IPS-18c (cell line): ENCODE measurements at regions not wholly inside any gene's neighbourhood (a gene's known extent, or its start where the extent isn't known, plus 50 kb on each side); places are given as distances from the start of the nearest gene placed in this dataset.

Source experiments
- H3K4me3 ChIP-seq: 2 replicates; pipeline ENCODE4 v1.7.0; 2013; ENCODE audit warnings: low read depth, mild to moderate bottlenecking, low read length, moderate library complexity; ENCODE audit not compliant: insufficient read depth
- H3K9me3 ChIP-seq: one replicate; pipeline ENCODE4 v1.6.1; 2013; ENCODE audit warnings: mild to moderate bottlenecking, low read length, moderate library complexity; ENCODE audit not compliant: control insufficient read depth, insufficient read depth

DNA sequence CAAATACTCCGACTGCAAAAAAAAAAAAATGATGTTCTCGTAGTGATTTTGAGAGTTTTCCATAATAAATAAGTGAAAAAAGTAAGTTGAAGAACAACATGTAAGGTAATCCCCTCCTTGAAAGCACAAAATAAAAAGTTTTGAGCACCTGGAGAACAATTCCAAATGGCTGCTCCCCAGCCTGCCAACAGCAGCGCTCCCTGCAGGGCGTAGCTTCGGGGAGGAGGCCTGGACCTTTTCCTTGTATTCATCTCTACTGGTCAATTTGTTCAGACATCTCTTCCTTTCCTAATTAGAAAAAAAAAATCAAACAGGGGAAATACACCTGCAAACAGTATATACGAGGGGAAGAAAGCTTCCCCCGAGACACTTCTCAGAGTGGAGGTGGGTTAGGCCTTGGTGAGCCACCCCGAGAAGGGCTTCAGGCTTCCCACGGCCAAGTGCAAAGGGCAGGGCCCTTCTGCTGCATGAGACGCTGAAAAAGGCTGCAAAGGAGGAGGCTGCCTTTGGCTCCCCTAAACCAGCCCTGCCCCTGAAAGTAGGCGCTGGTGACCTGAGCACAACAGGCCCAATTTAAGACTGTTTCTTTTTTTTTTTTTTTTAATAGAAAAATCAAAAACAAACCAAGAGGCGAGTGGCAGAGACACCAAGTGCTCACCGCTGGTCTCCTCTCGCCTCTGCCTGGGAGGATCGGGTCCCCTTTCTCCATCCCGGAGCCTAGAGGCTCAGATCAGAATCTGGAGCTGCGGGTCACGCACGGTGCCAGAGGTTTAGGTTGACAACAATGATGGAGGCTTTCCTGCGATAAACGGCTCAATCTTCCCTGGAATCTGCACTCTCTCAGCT is 193.1 kb upstream of the FOXF1 start:
- H3K4me3 ChIP-seq, result no peak overlapping the region
- no peaks in the 10 kb centered on the region for H3K9me3 ChIP-seq

DNA sequence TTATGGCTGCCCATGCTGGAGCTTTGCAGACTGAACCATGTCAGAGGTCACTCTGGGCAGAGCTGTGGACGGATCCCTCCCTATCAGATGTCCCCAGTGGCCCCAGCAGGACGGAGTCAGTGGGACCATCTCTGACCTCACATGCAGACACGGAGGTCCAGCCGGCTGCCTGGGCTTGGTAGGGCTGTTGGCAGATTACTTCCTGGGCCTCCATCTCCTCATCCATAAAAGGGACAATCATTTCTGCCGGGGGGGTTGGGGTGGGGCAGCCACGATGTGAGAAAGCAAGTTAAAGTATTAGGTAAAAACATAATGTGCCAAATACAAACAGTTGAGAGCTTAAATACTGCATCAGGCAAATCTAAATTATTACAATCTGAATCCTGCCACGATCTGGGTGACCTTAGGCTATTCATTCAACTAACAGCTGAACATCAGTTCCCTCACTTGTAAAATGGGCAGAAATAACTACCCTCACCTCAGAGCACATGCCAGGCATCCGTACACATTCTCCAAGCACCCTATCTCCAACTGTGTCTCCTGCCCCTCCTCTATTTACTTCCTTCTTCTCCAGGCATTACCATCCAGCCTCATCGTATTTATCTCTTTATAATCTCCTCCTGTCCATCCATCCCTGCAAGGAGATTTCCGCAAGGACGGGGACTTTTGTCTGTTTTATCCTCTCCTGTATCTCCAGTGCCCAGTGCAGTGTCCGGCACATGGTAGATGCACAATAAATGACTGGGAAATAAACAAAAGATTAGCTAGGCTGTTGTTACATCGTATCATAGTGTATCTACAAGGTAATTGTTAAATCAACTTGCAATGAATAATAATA is 192.3 kb upstream of the FOXF1 start:
- Histone ChIP-seq H3K9me3 (no peaks in the 10 kb centered on the region), H3K4me3 (no peak overlapping the region)

DNA sequence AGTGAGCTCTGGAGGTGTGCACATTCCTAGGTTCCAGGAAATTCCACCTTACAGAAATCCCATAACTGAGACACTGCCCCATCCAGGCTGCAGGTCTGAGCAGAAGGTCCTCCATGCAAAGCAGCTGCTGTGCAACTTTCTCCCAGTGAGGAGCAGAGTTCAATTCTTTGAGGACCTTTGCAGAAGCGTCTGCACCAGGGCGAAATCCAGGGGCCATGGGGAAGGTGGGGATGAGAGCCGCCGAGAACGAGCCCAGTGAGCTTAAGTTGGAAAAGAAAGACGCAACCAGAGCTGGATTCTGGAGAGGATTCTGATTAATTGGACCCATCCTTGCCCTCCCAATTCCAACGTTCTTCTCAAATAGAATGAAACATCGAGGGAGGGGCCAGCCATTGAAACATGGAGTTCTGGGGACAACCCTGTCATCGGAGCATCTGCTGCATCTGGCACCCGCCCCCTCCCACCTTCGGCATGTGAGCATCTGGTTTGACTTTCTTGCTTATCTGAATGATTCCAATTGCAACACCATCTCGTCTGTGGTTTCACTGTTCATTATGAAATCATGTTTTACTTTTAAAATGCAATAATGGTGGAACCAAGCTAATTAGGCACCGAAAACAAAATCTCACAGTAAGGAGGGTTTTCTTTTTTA is 190.6 kb upstream of the FOXF1 start:
- no peaks in the 10 kb centered on the region for H3K9me3 ChIP-seq
- H3K4me3 ChIP-seq, result no peak overlapping the region

DNA sequence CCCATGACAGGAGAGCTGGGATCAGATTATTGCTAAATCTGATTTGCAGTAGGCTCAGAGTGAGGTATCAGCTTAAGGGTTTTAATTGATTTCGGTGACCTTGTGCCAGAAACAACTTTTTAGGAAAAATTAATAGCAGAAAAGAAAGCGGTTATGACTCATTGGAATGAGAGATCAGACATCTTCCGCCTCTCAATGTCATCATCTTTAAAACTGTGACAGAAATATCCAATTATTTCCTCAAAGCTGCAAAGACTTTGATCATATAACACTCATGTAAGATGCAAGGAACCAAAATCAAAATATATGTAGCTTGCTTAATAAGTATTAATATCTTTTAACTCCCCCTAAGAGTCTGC is 190.1 kb upstream of the FOXF1 start:
- Histone ChIP-seq H3K4me3 (no peak overlapping the region), H3K9me3 (no peaks in the 10 kb centered on the region)

DNA sequence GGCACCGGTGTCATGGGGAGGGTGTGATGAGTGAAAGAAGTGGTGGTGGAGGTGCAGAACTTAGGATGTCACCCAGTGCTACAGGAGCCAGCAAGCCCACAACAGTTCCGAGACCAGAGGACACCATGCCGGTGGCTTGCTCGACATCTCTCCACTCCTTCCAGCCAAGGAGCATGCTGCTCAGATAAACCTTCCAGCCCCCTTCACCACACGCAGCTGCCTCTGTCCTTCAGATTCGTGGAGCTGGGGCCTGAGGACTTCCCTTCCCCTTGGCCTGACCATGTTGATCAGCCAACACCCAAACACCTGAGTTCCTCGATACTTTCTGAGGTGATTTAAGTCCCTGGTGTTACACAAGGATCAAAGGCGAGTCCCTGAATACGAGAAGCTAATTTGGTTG is 188.8 kb upstream of the FOXF1 start:
- H3K9me3 ChIP-seq, result no peaks in the 10 kb centered on the region

DNA sequence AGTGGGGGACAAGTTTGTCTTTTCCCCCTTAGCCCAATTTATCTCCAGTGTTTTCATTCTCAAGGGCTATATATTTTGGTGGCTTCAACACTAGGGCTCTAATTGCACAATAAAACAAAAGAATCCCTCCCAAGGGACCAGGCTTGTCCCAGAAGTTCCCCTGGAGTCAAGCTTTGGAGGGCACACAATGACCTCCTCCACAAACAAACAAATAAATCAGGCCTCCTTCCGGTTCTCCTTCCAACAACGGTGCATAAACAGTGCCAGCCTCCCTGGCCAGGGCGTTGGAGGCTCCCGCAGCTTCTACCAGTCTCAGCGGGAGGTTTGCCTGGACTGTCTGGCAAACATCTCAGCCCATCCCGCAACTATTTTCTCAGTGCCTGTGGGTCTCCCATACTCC is 188.0 kb upstream of the FOXF1 start:
- no peak overlapping the region for H3K4me3 ChIP-seq

More for the DNA sequence above, 188.8 kb upstream of the FOXF1 start:
- H3K4me3 ChIP-seq, result no peak overlapping the region

DNA sequence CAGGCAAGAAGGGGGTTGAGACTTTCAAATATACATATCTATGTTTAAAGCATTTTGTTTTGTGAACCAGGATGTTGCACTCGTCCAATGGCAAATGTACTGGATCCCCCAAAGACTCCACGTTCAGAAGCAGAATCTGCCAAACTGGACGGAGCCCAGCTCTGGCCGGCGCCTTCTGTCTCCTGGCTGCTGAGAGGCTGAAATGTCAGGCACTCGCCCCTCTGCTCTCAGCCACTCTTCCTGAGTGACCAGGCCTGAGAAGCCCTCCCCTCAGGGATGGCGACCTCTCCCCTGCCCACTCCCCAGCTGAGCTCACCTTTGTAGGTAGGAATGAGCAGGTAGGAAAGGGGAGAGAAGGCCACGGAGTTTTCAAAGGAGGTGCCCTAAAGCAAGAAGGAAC is 187.5 kb upstream of the FOXF1 start:
- Histone ChIP-seq H3K9me3 (no peaks in the 10 kb centered on the region), H3K4me3 (no peak overlapping the region)

More for the DNA sequence above, 188.0 kb upstream of the FOXF1 start:
- no peaks in the 10 kb centered on the region for H3K9me3 ChIP-seq

DNA sequence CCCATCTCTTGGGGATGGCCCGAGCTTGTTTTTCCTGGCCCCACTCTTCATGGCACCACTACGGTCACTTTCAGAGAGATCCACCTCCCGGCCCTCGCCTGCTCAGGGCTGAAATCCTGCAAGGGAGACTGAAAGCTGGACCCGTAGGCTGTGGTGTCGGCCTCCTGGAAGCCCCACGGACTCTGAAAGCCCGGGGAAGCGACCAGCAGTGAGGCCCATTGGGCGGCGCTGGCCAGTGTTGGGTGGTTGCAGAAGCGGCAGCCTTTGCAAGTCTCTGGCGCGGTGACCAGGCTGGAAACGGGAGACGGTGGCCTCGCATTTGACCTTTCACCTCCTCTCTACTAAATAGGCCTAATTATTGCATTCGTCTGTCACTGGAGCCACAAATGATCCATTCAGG is 186.0 kb upstream of the FOXF1 start:
- no peaks in the 10 kb centered on the region for H3K9me3 ChIP-seq

DNA sequence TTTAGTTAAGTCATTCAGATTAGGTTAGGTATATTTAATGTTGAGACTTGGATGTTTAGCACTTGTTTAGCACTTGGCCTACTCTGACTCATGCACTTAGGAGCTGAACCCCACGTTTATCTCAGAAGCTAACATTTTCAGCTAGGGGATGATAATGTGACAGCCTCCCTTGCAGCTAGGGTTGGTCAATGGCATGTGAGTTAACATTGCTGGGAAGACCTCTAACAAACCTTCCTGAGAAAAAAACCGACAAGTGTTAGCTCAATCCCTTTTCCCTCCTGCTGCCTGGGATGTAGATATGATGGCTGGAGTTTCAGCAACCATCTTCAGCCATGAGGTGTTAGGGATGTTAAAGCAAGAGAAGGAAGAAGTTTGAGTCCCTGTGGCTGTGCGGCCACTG is 185.0 kb upstream of the FOXF1 start:
- Histone ChIP-seq H3K4me3 (no peak overlapping the region), H3K9me3 (no peaks in the 10 kb centered on the region)

More for the DNA sequence above, 186.0 kb upstream of the FOXF1 start:
- no peak overlapping the region for H3K4me3 ChIP-seq

DNA sequence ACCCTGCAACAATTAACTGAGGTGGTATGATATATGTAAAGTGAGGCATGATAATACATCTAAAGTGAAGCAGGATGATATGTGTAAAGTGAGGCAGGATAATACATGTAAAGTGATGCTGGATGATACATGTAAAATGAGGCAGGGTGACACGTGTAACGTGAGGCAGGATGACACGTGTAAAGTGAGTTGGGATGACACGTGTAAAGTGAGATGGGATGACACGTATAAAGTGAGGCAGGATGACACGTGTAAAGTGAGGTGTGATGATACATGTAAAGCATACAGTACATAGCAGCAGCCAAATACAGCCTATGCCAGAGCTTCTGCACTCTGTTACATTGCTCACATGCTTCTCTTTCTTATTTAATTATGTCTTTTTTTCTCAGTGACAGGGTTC is 184.4 kb upstream of the FOXF1 start:
- Histone ChIP-seq H3K9me3 (no peaks in the 10 kb centered on the region), H3K4me3 (no peak overlapping the region)

DNA sequence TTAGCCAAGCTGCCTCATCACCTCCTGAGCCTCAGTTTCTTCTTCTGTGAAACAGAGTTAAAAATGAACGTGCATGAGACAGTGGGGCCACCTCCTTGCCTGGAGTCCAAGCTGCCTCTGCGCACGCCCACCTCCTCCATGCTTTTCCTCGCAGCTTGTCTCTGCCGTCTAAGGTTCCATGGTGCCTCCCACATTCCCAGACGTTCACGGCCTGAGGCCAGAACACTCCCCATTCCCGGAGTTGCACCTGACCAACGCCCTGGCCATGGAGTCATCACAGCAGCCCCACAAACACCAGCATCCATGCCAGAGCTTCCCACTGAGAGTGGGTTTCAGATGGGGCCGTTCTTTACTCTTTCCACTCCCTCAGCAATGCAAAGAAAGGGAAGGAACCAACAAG is 183.0 kb upstream of the FOXF1 start:
- Histone ChIP-seq H3K4me3 (no peak overlapping the region), H3K9me3 (no peaks in the 10 kb centered on the region)

DNA sequence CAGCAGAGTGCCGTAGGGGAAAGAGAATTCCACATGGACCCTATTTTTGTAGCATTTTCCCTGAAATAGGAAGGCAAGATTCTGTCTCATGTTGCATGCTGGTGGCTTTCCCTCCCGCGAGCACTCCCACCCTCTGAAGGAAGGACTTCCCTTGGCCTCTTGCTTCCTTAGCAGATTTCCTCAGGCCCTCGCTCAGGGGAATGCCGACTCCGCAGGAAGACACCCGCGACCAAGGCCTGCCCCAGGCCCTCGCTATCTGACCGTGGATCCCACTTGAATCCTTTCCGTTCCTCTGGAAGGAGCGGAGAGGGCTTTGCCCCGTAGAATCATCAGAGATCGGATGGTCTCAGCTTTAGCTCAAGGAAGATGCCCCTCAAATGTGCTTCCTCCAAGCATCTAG is 179.4 kb upstream of the FOXF1 start:
- no peaks in the 10 kb centered on the region for H3K9me3 ChIP-seq
- H3K4me3 ChIP-seq, result no peak overlapping the region

DNA sequence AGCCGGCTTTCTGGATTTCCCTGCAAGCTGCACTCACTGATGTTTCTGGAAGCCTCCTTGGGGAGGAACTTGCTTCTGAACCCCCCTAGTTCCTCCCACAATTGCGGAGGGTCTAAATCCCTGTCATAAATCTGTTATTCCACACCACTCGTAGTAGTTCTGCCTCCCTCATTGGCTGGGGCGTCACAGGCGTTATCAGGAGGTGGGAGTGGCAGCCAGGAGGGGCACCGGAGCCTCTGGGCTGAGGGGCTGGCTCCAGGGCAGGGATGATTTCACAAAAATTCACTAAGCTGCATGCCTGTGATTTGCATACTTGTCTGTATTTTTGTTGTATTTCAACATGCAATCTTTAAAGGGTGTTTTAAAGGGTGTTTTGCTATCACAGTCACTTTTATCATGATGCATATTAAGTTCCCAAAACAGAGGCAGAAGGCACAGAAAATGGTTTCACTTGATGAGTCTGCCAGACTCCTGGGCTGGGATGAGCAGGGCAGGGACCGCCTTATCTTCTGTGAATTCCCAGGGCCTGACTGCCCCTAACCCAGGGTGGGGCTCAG is 176.2 kb upstream of the FOXF1 start:
- H3K4me3 ChIP-seq, result no peak overlapping the region
- H3K9me3 ChIP-seq, result no peaks in the 10 kb centered on the region

DNA sequence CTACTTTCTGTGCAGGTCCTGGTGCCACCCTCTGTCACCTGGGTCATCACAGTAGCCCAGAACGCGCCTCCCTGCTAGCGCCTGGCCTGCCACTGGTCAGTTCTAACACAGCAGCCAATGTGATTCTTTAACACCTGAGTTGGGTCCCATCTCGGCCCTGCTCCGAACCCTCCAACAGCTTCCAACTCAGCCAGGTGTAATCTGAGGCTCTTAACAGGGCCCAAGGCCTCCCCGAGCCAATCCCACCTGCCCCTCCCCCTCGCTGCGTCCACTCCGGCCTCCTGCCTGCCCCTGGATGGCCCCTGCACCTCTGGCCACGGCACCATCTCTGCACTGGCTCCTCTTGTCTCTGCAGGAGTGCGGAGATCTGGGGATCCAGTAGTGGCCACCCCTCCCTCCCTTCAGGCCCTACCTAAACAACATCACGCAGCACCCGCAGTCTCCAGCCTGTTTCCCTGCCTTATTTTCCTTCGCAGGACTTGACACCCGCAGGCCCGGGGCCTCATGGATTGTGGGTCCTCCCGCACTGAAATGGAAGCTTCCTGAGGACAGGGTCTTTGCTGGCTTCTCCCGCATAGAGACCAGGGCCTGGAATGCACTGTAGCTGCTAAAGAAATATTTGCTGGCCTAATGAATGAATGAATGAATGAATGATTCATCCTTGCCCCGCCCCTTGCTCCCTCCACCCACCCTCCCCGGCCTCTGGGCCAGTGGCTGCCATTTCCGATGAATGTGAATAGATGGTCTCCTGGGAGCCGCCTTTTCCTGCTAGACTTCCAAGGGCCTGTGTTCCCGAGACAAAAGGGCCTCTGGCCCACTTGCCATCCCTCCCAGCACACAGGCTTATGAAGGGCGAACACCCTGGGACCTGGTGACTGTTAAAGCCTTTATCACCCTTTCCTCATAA is 174.8 kb upstream of the FOXF1 start:
- no peak overlapping the region for H3K4me3 ChIP-seq
- no peaks in the 10 kb centered on the region for H3K9me3 ChIP-seq

DNA sequence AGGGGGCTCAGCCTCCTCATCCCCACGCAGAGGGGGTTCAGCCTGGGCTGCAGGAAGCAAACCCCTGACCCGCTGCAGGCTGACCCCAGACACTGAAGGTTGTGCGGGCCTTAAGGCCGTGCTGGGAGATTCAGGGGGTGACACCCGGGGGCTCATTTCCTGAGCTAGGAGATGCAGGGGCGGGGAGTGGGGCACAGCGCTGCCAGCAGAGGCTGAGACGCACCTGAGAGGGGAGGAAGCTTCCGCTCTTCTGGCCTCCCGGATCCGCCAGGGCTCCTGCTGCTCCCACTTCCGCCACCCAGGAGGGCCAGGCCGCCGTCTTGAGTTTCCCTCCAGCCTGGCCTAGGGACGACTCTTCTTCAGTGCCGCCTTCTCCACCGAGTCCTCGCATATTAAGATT is 173.2 kb upstream of the FOXF1 start:
- Histone ChIP-seq H3K4me3 (no peak overlapping the region), H3K9me3 (no peaks in the 10 kb centered on the region)

DNA sequence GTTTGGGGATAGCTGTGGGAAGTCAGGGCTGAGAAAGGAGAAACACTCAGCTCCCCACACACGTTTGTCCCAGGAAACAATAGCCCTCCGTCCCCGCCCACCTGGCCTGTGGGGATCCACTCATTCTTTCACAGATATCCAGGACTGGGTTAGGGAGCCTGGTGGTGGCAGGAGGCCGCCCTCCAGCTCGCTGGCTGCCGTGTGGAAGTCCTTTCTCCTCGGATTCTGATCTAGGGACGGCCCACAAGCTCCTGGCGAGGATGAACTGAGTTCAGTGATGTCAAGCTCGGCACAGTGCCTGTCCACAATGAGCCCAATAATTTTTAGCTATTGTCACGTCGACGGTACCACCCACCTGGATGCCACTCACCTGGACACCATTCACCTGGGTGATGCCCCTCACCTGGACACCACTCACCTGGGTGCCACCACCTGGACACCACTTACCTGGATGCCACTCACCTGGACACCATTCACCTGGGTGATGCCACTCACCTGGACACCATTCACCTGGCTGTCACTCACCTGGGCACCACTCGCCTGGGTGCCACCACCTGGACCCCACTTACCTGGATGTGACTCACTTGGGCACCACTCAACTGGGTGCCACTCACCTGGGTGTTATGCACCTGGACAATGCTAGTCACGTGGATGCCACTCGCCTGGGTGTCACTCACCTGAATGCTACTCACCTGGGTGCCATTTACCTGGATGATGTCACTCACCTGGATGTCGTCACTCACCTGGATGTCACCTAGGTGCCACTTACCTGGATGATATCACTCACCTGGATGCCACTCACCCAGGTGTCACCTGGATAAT is 172.5 kb upstream of the FOXF1 start:
- no peaks in the 10 kb centered on the region for H3K9me3 ChIP-seq
- no peak overlapping the region for H3K4me3 ChIP-seq
